Neuronal stem cell (in vitro differentiated cells): ENCODE measurements at regions not wholly inside any gene's neighbourhood (a gene's known extent, or its start where the extent isn't known, plus 50 kb on each side); places are given as distances from the start of the nearest gene placed in this dataset.

Source experiments
- DNase-seq: peaks from one replicate; pipeline ENCODE4 v3.0.0-alpha.2; 2013; ENCODE audit warnings: low spot score
- H2AFZ ChIP-seq: one replicate; pipeline ENCODE4 v1.6.1; 2013; ENCODE audit warnings: mild to moderate bottlenecking, low read length, inconsistent platforms
- H2AK5ac ChIP-seq: 2 replicates; pipeline ENCODE4 v1.6.1; 2013; ENCODE audit warnings: low read depth, mild to moderate bottlenecking, inconsistent platforms, low read length, moderate library complexity, mixed read lengths
- H2BK120ac ChIP-seq: 2 replicates; pipeline ENCODE4 v1.6.1; 2013; ENCODE audit warnings: low read depth, mild to moderate bottlenecking, inconsistent platforms, low read length, moderate library complexity, mixed read lengths
- H2BK12ac ChIP-seq: one replicate; pipeline ENCODE4 v1.6.1; 2013; ENCODE audit warnings: low read length, inconsistent platforms
- H2BK15ac ChIP-seq: 2 replicates; pipeline ENCODE4 v1.6.1; 2013; ENCODE audit warnings: mild to moderate bottlenecking, low read length, inconsistent platforms, mixed read lengths
- H2BK5ac ChIP-seq: one replicate; pipeline ENCODE4 v1.6.1; 2013; ENCODE audit warnings: inconsistent platforms, mild to moderate bottlenecking, low read length, moderate library complexity
- H3K14ac ChIP-seq: one replicate; pipeline ENCODE4 v1.6.1; 2013; ENCODE audit warnings: low read length, inconsistent platforms
- H3K18ac ChIP-seq: 2 replicates; pipeline ENCODE4 v1.6.1; 2013; ENCODE audit warnings: low read length, inconsistent platforms
- H3K23ac ChIP-seq: 2 replicates; pipeline ENCODE4 v1.6.1; 2013; ENCODE audit warnings: low read depth, mild to moderate bottlenecking, mixed read lengths, low read length, inconsistent platforms; ENCODE audit not compliant: poor library complexity
- H3K27ac ChIP-seq: replicated peaks from 3 replicates; pipeline ENCODE4 v1.5.1; 2013; ENCODE audit warnings: low read length, inconsistent platforms
- H3K27me3 ChIP-seq, 3 experiments: 2 replicates each; pipeline ENCODE4 v1.6.1; 2013; ENCODE audit warnings: low read length in 3 of 3, mild to moderate bottlenecking in 2 of 3, inconsistent platforms in 1 of 3, low read depth in 1 of 3, mixed read lengths in 1 of 3, moderate library complexity in 1 of 3; ENCODE audit not compliant: control insufficient read depth in 3 of 3, insufficient read depth in 3 of 3
- H3K36me3 ChIP-seq, 2 donors: replicated peaks in 1 of 2; 2 replicates each; pipeline ENCODE4 v1.6.1; 2013; ENCODE audit warnings: low read length in 2 of 2; ENCODE audit not compliant: control insufficient read depth in 2 of 2, insufficient read depth in 2 of 2
- H3K4ac ChIP-seq: 2 replicates; pipeline ENCODE4 v1.6.1; 2013; ENCODE audit warnings: inconsistent platforms, mild to moderate bottlenecking, low read length, moderate library complexity
- H3K4me1 ChIP-seq, 2 donors: 1 replicate in 1 of 2; 2 replicates in 1 of 2; pipeline ENCODE4 v1.6.1; 2013; ENCODE audit warnings: low read length in 2 of 2, low read depth in 1 of 2; ENCODE audit not compliant: control insufficient read depth in 2 of 2, insufficient read depth in 1 of 2
- H3K4me2 ChIP-seq: one replicate; pipeline ENCODE4 v1.6.1; 2013; ENCODE audit warnings: mild to moderate bottlenecking, low read length, inconsistent platforms; ENCODE audit not compliant: insufficient read depth, poor library complexity, severe bottlenecking
- H3K4me3 ChIP-seq, 2 donors: 2 replicates each; pipeline ENCODE4 v1.5.1; 2013; ENCODE audit warnings: low read length in 2 of 2, mild to moderate bottlenecking in 2 of 2, inconsistent platforms in 1 of 2, moderate library complexity in 1 of 2
- H3K79me1 ChIP-seq: one replicate; pipeline ENCODE4 v1.6.1; 2013; ENCODE audit warnings: low read depth, mild to moderate bottlenecking, inconsistent platforms, low read length, moderate library complexity
- H3K9ac ChIP-seq: one replicate; pipeline ENCODE4 v1.6.1; 2013; ENCODE audit warnings: mild to moderate bottlenecking, low read depth, low read length, inconsistent platforms; ENCODE audit not compliant: poor library complexity
- H3K9me3 ChIP-seq, 2 donors: replicated peaks in 1 of 2; 2 replicates each; pipeline versions ENCODE3 to v1.6.1; 2013; ENCODE audit warnings: low read length in 2 of 2, mild to moderate bottlenecking in 2 of 2, inconsistent platforms in 1 of 2, low read depth in 1 of 2, mixed read lengths in 1 of 2, moderate library complexity in 1 of 2; ENCODE audit not compliant: control insufficient read depth in 2 of 2, insufficient read depth in 1 of 2
- H4K8ac ChIP-seq: one replicate; pipeline ENCODE4 v1.6.1; 2013; ENCODE audit warnings: low read depth, mild to moderate bottlenecking, inconsistent platforms, low read length, moderate library complexity
- H4K91ac ChIP-seq: one replicate; pipeline ENCODE4 v1.6.1; 2013; ENCODE audit warnings: low read length, low read depth, mild to moderate bottlenecking, inconsistent platforms; ENCODE audit not compliant: poor library complexity
- WGBS, 2 donors: extraction: QIAGEN DNeasy Blood & Tissue Kit; methylation state at CpG; one replicate each; pipeline ENCODE4 v1.1.7; 2013; ENCODE audit warnings: missing lambda C conversion rate in 2 of 2, mixed read lengths in 1 of 2; ENCODE audit not compliant: insufficient read length in 2 of 2, insufficient replicate concordance in 1 of 2; ENCODE audit errors: extremely low coverage in 2 of 2; 5-methylcytosine and 5-hydroxymethylcytosine counted together

DNA sequence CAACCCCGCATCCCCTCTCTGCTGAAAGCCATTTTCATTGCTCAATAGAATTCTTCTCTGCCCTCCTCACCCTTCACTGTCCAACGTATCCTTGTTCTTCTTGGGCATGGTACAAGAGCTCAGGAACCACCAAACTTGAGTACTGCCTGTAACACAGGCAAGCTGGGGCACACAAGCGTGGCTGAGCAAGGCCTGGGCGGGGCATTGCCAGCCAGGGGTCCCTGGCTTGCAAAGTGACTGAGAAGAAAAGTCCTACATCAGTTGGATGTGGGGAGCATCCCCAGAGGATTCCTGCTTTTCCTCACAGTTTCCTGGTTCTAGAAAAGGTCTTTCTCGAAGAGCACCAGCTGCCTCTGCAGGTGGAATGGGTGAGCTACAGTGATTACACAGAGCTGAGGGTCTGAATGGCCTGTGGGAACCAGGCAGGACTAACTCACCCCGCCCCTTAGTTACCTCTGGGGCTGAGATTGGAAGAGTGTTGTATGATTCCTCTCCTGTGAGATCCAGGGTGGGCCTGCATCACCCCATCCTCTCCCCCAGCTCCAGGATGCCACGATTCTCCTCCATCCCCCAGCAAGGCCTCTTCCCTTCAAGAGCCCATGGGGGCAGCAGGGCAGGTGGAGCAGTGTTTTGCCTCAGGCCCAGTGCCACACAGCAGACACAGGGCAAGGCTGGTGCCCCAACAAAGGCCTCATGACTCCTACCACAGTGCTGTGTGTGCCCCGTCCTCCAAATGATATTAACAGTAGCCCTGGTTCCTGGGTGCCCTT, 121.9 kb downstream of the MATN1 start:
- peaks cover 0 to 1% of the 10 kb centered on the region in 2 donors for H3K4me1 ChIP-seq
- H3K27me3 ChIP-seq = peaks cover 0 to 19% (median 0%) of the 10 kb centered on the region in 3 experiments
- no peaks in the 10 kb centered on the region for H3K79me1 ChIP-seq
- H2BK5ac ChIP-seq = no peak overlapping the region
- no peak overlapping the region for H4K91ac ChIP-seq
- H3K9ac ChIP-seq = no peak overlapping the region
- WGBS, 2 donors = no CpG with 5 or more reads among the region's 8 CpGs
- H2BK12ac ChIP-seq = no peak overlapping the region
- DNase-seq = no peak
- H3K36me3 ChIP-seq = no peaks in the 10 kb centered on the region
- no peak overlapping the region for H3K27ac ChIP-seq
- H3K4me3 ChIP-seq = no peak overlapping the region
- H4K8ac ChIP-seq = no peak overlapping the region
- H3K4me2 ChIP-seq = no peak overlapping the region
- no peak overlapping the region for H3K4ac ChIP-seq
- no peak overlapping the region for H3K18ac ChIP-seq
- H2BK120ac ChIP-seq = no peak overlapping the region
- H3K23ac ChIP-seq = no peak overlapping the region
- no peak overlapping the region for H3K14ac ChIP-seq
- no peak overlapping the region for H2BK15ac ChIP-seq
- no peak overlapping the region for H2AK5ac ChIP-seq
- no peak overlapping the region for H2AFZ ChIP-seq
- H3K9me3 ChIP-seq = no peaks in the 10 kb centered on the region

GRCh38 chr1:30600706-30601105, 122.7 kb downstream of the MATN1 start:
- no peak overlapping the region for H3K4me2 ChIP-seq
- no peak for DNase-seq
- no peak overlapping the region for H3K4me3 ChIP-seq
- H3K27me3 ChIP-seq = peaks cover 0 to 19% (median 0%) of the 10 kb centered on the region in 3 experiments
- no peak overlapping the region for H2BK12ac ChIP-seq
- H3K23ac ChIP-seq = no peak overlapping the region
- H4K8ac ChIP-seq = no peak overlapping the region
- H3K9ac ChIP-seq = no peak overlapping the region
- H4K91ac ChIP-seq = no peak overlapping the region
- peak overlapping the region; percentile 32 for H2BK5ac ChIP-seq
- no peak overlapping the region for H2BK15ac ChIP-seq
- H3K18ac ChIP-seq = peak overlapping the region; percentile 16
- no peak overlapping the region for H2AK5ac ChIP-seq
- H3K14ac ChIP-seq = no peak overlapping the region
- no peak overlapping the region for H2AFZ ChIP-seq
- H2BK120ac ChIP-seq = no peak overlapping the region
- no peaks in the 10 kb centered on the region for H3K36me3 ChIP-seq
- H3K9me3 ChIP-seq = no peaks in the 10 kb centered on the region
- H3K4ac ChIP-seq = no peak overlapping the region
- WGBS, 2 donors = no CpG with 5 or more reads among the region's 4 CpGs
- no peaks in the 10 kb centered on the region for H3K79me1 ChIP-seq
- H3K4me1 ChIP-seq = peaks cover 0 to 1% of the 10 kb centered on the region in 2 donors
- H3K27ac ChIP-seq = no peak overlapping the region

DNA sequence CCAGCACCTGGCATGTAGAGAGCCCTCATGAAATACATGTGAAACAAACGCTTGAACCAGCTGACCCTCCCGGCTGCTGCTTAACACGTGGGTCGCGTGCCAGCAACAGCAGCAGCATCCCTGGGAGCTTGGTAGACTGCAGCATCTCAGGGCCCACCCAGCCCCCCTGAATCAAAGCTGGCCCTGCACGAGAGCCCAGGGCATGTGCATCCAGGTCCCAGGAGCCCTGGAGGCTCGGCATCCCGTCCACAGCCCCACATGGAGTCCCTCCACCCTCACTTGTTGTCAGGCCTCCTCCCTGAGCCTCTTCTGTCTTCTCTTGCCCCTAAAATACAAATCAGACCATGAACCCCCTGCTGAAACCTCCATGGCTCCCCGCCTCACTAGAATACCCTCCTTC, 123.1 kb downstream of the MATN1 start:
- Histone ChIP-seq H3K9me3 (no peaks in the 10 kb centered on the region), H2BK120ac (no peak overlapping the region)

DNA sequence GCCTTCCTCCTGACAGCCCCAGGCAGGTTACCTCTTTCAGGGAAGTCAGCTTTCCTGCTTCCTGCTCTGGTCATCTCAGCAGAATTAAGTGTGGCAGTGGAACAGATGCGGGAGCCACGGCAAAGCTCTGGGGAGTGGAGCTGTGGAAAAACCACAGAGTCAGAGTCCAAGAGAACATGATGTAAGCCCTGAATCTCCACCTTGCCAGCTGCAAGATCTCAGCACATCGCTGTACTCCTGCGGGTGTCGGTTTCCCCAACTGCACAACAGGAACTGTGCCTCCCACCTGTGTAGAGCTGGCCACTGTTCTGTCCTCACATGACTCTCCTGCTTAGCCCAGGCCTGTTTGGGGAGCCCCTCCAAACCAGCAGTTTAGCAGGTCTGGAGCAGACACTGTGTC, 123.7 kb downstream of the MATN1 start:
- Histone ChIP-seq H3K23ac (no peak overlapping the region), H3K4me1 (peaks cover 0 to 1% of the 10 kb centered on the region in 2 donors), H3K18ac (no peak overlapping the region), H3K27me3 (peaks cover 0 to 15% (median 0%) of the 10 kb centered on the region in 3 experiments), H2AFZ (no peak overlapping the region), H3K14ac (no peak overlapping the region), H2BK12ac (no peak overlapping the region), H2BK15ac (peak overlapping the region; percentile 3), H3K4me3 (no peak overlapping the region), H2BK5ac (no peak overlapping the region), H2AK5ac (no peak overlapping the region), H3K4me2 (no peak overlapping the region), H3K4ac (no peak overlapping the region), H3K27ac (no peak overlapping the region), H4K91ac (no peak overlapping the region), H3K9ac (no peak overlapping the region), H4K8ac (no peak overlapping the region), H3K36me3 (no peaks in the 10 kb centered on the region), H3K9me3 (no peaks in the 10 kb centered on the region), H3K79me1 (no peaks in the 10 kb centered on the region), H2BK120ac (no peak overlapping the region)
- DNase-seq = no peak
- WGBS, 2 donors = no CpG with 5 or more reads among the region's 5 CpGs

More for the DNA sequence above, 123.1 kb downstream of the MATN1 start:
- Histone ChIP-seq H4K8ac (no peak overlapping the region), H3K14ac (no peak overlapping the region), H3K18ac (peak overlapping the region; percentile 22), H3K4me2 (no peak overlapping the region), H3K27me3 (peaks cover 0 to 19% (median 0%) of the 10 kb centered on the region in 3 experiments), H3K23ac (no peak overlapping the region), H3K9ac (no peak overlapping the region), H3K4me1 (peaks cover 0 to 1% of the 10 kb centered on the region in 2 donors), H4K91ac (no peak overlapping the region), H3K4ac (no peak overlapping the region), H2AK5ac (no peak overlapping the region), H3K79me1 (no peaks in the 10 kb centered on the region), H2AFZ (no peak overlapping the region), H2BK5ac (peak overlapping the region; percentile 32), H3K4me3 (no peak overlapping the region), H3K36me3 (no peaks in the 10 kb centered on the region), H3K27ac (no peak overlapping the region), H2BK15ac (peak overlapping the region; percentile 3), H2BK12ac (no peak overlapping the region)
- DNase-seq = no peak
- WGBS, 2 donors = no CpG with 5 or more reads among the region's 9 CpGs
